KBM-7 (cell line): ENCODE measurements at regions not wholly inside any gene's neighbourhood (a gene's known extent, or its start where the extent isn't known, plus 50 kb on each side); places are given as distances from the start of the nearest gene placed in this dataset.

Experiments
- DNase-seq: peaks from one replicate; pipeline ENCODE4 v3.0.0-alpha.2; 2015
- in situ Hi-C: fragments of 300-500 bp; cut with MboI; formaldehyde crosslinking; loops from 2 replicates; pipeline ENCODE4 v1.14.3; 2020; ENCODE audit warnings: low sequenced_read_pairs, low pct_unique_long_range_greater_than_20kb, mixed read lengths

- DNase-seq, result no peak
- in situ Hi-C loops, result no loop called here
Measured at GRCh38 chr22:49179886-49180682, 647.6 kb downstream of the BRD1 start.

GRCh38 chr22:49179175-49179574, 648.5 kb downstream of the BRD1 start:
- no peak for DNase-seq
- in situ Hi-C loops, result no loop called here

- in situ Hi-C loops, result no loop called here
- DNase-seq, result no peak
Measured at GRCh38 chr22:49178246-49179005, 649.2 kb downstream of the BRD1 start.

- no peak for DNase-seq
- in situ Hi-C loops, result no loop called here
Measured at GRCh38 chr22:49177666-49178065, 650.0 kb downstream of the BRD1 start.

GRCh38 chr22:49176956-49177355, 650.7 kb downstream of the BRD1 start:
- in situ Hi-C loops, result no loop called here

GRCh38 chr22:49170053-49170452, 657.6 kb downstream of the BRD1 start:
- in situ Hi-C loops, result no loop called here
- DNase-seq, result no peak

More at GRCh38 chr22:49176956-49177355, 650.7 kb downstream of the BRD1 start:
- DNase-seq, result no peak

GRCh38 chr22:49169074-49169744, 658.5 kb downstream of the BRD1 start:
- in situ Hi-C loops, result no loop called here
- no peak for DNase-seq

- DNase-seq, result no peak
- in situ Hi-C loops, result no loop called here
Measured at GRCh38 chr22:49168219-49168813, 659.4 kb downstream of the BRD1 start.

GRCh38 chr22:49166746-49167145, 660.9 kb downstream of the BRD1 start:
- in situ Hi-C loops, result no loop called here
- no peak for DNase-seq

- DNase-seq, result no peak
- in situ Hi-C loops, result no loop called here
Measured at GRCh38 chr22:49166211-49166610, 661.5 kb downstream of the BRD1 start.

GRCh38 chr22:49164773-49165320, 662.8 kb downstream of the BRD1 start:
- no peak for DNase-seq
- in situ Hi-C loops, result no loop called here

GRCh38 chr22:49163960-49164690, 663.5 kb downstream of the BRD1 start:
- in situ Hi-C loops, result no loop called here

GRCh38 chr22:49163258-49163959, 664.3 kb downstream of the BRD1 start:
- no peak for DNase-seq
- in situ Hi-C loops, result no loop called here

More at GRCh38 chr22:49163960-49164690, 663.5 kb downstream of the BRD1 start:
- no peak for DNase-seq

- in situ Hi-C loops, result no loop called here
- no peak for DNase-seq
Measured at GRCh38 chr22:49162841-49163240, 664.8 kb downstream of the BRD1 start.

- in situ Hi-C loops, result no loop called here
- DNase-seq, result no peak
Measured at GRCh38 chr22:49161002-49161850, 666.4 kb downstream of the BRD1 start.

- in situ Hi-C loops, result no loop called here
- DNase-seq, result no peak
Measured at GRCh38 chr22:49160261-49161001, 667.2 kb downstream of the BRD1 start.

GRCh38 chr22:49159711-49160110, 668.0 kb downstream of the BRD1 start:
- DNase-seq, result no peak

More at GRCh38 chr22:49159711-49160110, 668.0 kb downstream of the BRD1 start:
- in situ Hi-C loops, result no loop called here
